HCT116 (cell line): ENCODE measurements at regions not wholly inside any gene's neighbourhood (a gene's known extent, or its start where the extent isn't known, plus 50 kb on each side); places are given as distances from the start of the nearest gene placed in this dataset.

Experiments
- ATAC-seq: fragments of 200-7000 bp; cut with Tn5 transposase; 2 replicates; pipeline ENCODE4 v1.9.1; 2020; ENCODE audit warnings: mild to moderate bottlenecking, moderate library complexity
- BruUV-seq: library from RNA; stranded (reverse); fragments of 400-500 nt; replicated peaks from 2 replicates; lab custom pipeline; 2021; lab: Mats Ljungman, UMichigan
- CTCF ChIA-PET: fragments of 300-600 bp; sonication (Branson Sonifier 250); formaldehyde crosslinking; loops from one replicate; lab custom pipeline; 2021; ENCODE audit warnings: antibody characterized with exemption; lab: Charles Lee
- POLR2A ChIA-PET: fragments of 300-600, 350-600 bp; sonication (Branson Sonifier 250); formaldehyde crosslinking; loops from one replicate; lab custom pipeline; 2021; ENCODE audit warnings: antibody characterized with exemption; lab: Charles Lee
- RAD21 ChIA-PET, 2 experiments: fragments of 300-600 bp; sonication (Branson Sonifier 250); formaldehyde crosslinking; loops; one replicate each; lab custom pipeline; 2023; ENCODE audit warnings: low total read pairs in 2 of 2; ENCODE audit not compliant: uncharacterized antibody in 2 of 2, unreplicated experiment in 2 of 2, low non-redundant PET in 1 of 2; lab: Charles Lee
- DNase-seq: peaks from one replicate; pipeline ENCODE4 v3.0.0-alpha.2; 2010; ENCODE audit warnings: low read depth, low spot score
- H2AFZ ChIP-seq: fragments of 200-600 bp; shearing (Covaris generic), sonication (generic); 2 replicates; pipeline ENCODE4 v1.6.1; 2017; ENCODE audit warnings: low read depth, mixed run types, mixed read lengths, antibody characterized with exemption, low read length; ENCODE audit not compliant: poor library complexity, severe bottlenecking
- H3K27ac ChIP-seq: 2 replicates; pipeline ENCODE4 v1.5.1; 2012; ENCODE audit warnings: low read depth, low read length
- H3K27me3 ChIP-seq: fragments of 200-600 bp; sonication (generic); 2 replicates; pipeline ENCODE4 v1.6.1; 2016; ENCODE audit warnings: mixed run types, low read length, mixed read lengths; ENCODE audit not compliant: insufficient read depth
- H3K36me3 ChIP-seq, 2 experiments: fragments of 200-500 bp in 1 of 2; fragments of 200-600 bp in 1 of 2; sonication (Bioruptor generic) in 1 of 2; sonication (generic) in 1 of 2; 2 replicates each; pipeline versions ENCODE4 v1.5.1 to v1.6.1; 2014 to 2016; ENCODE audit warnings: low read length in 2 of 2, inconsistent platforms in 1 of 2, mixed read lengths in 1 of 2, mixed run types in 1 of 2; ENCODE audit not compliant: insufficient read depth in 2 of 2, control insufficient read depth in 1 of 2
- H3K4me1 ChIP-seq, 2 experiments: fragments of 200-600 bp in 1 of 2; sonication (generic) in 1 of 2; 2 replicates each; pipeline versions ENCODE4 v1.5.1 to v1.6.1; 2012 to 2017; ENCODE audit warnings: low read length in 2 of 2, inconsistent platforms in 1 of 2, mild to moderate bottlenecking in 1 of 2, mixed read lengths in 1 of 2, mixed run types in 1 of 2, moderate library complexity in 1 of 2; ENCODE audit not compliant: insufficient read depth in 2 of 2, control insufficient read depth in 1 of 2
- H3K4me2 ChIP-seq: fragments of 200-600 bp; sonication (generic); 2 replicates; pipeline ENCODE4 v1.6.1; 2017; ENCODE audit warnings: mixed run types, low read length, mixed read lengths
- H3K4me3 ChIP-seq, 2 experiments: fragments of 200-600 bp in 1 of 2; sonication (generic) in 1 of 2; replicated peaks in 1 of 2; 2 replicates each; pipeline ENCODE4 v1.5.1; 2011 to 2016; ENCODE audit warnings: low read length in 2 of 2, control low read depth in 1 of 2, low read depth in 1 of 2, mild to moderate bottlenecking in 1 of 2, mixed read lengths in 1 of 2, mixed run types in 1 of 2
- H3K79me2 ChIP-seq: fragments of 200-600 bp; sonication (generic); 2 replicates; pipeline ENCODE4 v1.6.1; 2017; ENCODE audit warnings: mild to moderate bottlenecking, mixed run types, low read length, moderate library complexity, mixed read lengths; ENCODE audit not compliant: insufficient read depth
- H3K9ac ChIP-seq: fragments of 200-600 bp; sonication (generic); 2 replicates; pipeline ENCODE4 v1.6.1; 2016; ENCODE audit warnings: low read length, mixed read lengths
- H3K9me2 ChIP-seq: fragments of 200-600 bp; sonication (generic), shearing (Covaris generic); 2 replicates; pipeline ENCODE4 v1.6.1; 2017; ENCODE audit warnings: mixed run types, mild to moderate bottlenecking, moderate library complexity; ENCODE audit not compliant: insufficient read depth
- H3K9me3 ChIP-seq, 2 experiments: fragments of 200-500 bp in 1 of 2; fragments of 200-600 bp in 1 of 2; sonication (Bioruptor generic) in 1 of 2; sonication (generic) in 1 of 2; 2 replicates each; pipeline ENCODE4 v1.6.1; 2014 to 2017; ENCODE audit warnings: low read length in 2 of 2, mixed read lengths in 2 of 2, inconsistent platforms in 1 of 2, low read depth in 1 of 2, mild to moderate bottlenecking in 1 of 2, mixed run types in 1 of 2, moderate library complexity in 1 of 2; ENCODE audit not compliant: control insufficient read depth in 1 of 2, insufficient read depth in 1 of 2
- H4K20me1 ChIP-seq: fragments of 200-600 bp; sonication (generic), shearing (Covaris generic); 2 replicates; pipeline ENCODE4 v1.6.1; 2017; ENCODE audit warnings: mixed run types, mild to moderate bottlenecking, moderate library complexity; ENCODE audit not compliant: insufficient read depth
- ATF3 ChIP-seq: IDR thresholded peaks from 2 replicates; pipeline ENCODE4 v1.6.1; 2012
- CBX3 ChIP-seq: IDR thresholded peaks from 2 replicates; pipeline ENCODE4 v1.6.1; 2012; ENCODE audit warnings: low read depth
- CEBPB ChIP-seq: IDR thresholded peaks from 2 replicates; pipeline ENCODE4 v1.6.1; 2012; ENCODE audit warnings: low read depth
- CTCF ChIP-seq, 3 experiments: fragments of 200-600 bp in 1 of 3; sonication (generic) in 1 of 3; IDR thresholded peaks in 2 of 3; conservative IDR thresholded peaks in 1 of 3; 2 replicates each; pipeline ENCODE4 v1.5.1; 2012 to 2017; ENCODE audit warnings: low read depth in 2 of 3, low read length in 2 of 3, antibody characterized with exemption in 1 of 3, borderline replicate concordance in 1 of 3, control low read depth in 1 of 3, mild to moderate bottlenecking in 1 of 3, mixed read lengths in 1 of 3, mixed run types in 1 of 3, moderate library complexity in 1 of 3; ENCODE audit not compliant: insufficient read depth in 1 of 3
- EGR1 ChIP-seq: IDR thresholded peaks from 2 replicates; pipeline ENCODE4 v1.6.1; 2012; ENCODE audit warnings: low read depth
- ELF1 ChIP-seq: IDR thresholded peaks from 2 replicates; pipeline ENCODE4 v1.6.1; 2012; ENCODE audit warnings: low read depth, borderline replicate concordance
- POLR2A ChIP-seq: IDR thresholded peaks from 2 replicates; pipeline ENCODE4 v1.7.0; 2011; ENCODE audit warnings: borderline replicate concordance; ENCODE audit not compliant: insufficient read depth, insufficient read length; ENCODE audit errors: extremely low read depth
- POLR2AphosphoS5 ChIP-seq: IDR thresholded peaks from 2 replicates; pipeline ENCODE4 v1.6.1; 2011; ENCODE audit warnings: mild to moderate bottlenecking, low read depth, low read length, moderate library complexity
- TCF7L2 ChIP-seq: IDR thresholded peaks from 2 replicates; pipeline ENCODE4 v1.7.0; 2011; ENCODE audit warnings: borderline replicate concordance, inconsistent platforms; ENCODE audit not compliant: insufficient read depth, insufficient read length; ENCODE audit errors: extremely low read depth
- YY1 ChIP-seq: IDR thresholded peaks from 2 replicates; pipeline ENCODE4 v1.6.1; 2011; ENCODE audit warnings: low read length, low read depth, moderate library complexity, mild to moderate bottlenecking; ENCODE audit not compliant: insufficient replicate concordance; ENCODE audit errors: extremely low read depth
- ZBTB33 ChIP-seq: IDR thresholded peaks from 2 replicates; pipeline ENCODE4 v1.6.1; 2011; ENCODE audit warnings: mild to moderate bottlenecking, low read length, moderate library complexity; ENCODE audit not compliant: insufficient replicate concordance; ENCODE audit errors: extremely low read depth
- ZFX ChIP-seq: fragments of 450-650 bp; IDR thresholded peaks from 2 replicates; pipeline ENCODE4 v1.6.1; 2017
- intact Hi-C: fragments of 100-400 bp; cut with micrococcal nuclease; formaldehyde crosslinking; loops from 2 replicates; pipeline ENCODE4 v1.10.0; 2022

GRCh38 chr15:69801144-69801543 is 296.6 kb downstream of the TLE3 start:
- POLR2A ChIA-PET, result no interaction called here
- no peak for DNase-seq
- Histone ChIP-seq H3K4me1 (peaks cover 0 to 5% of the 10 kb centered on the region in 2 experiments; a peak in 1 of 4 replicates), H3K27ac (no peak overlapping the region), H3K79me2 (no peaks in the 10 kb centered on the region), H2AFZ (no peak overlapping the region), H4K20me1 (no peaks in the 10 kb centered on the region), H3K27me3 (no peaks in the 10 kb centered on the region; the same call in 1 of the 2 replicates), H3K4me3 (no peak overlapping the region)
- BruUV-seq, result no TSS peak
- RAD21 ChIA-PET, result no interaction called here
- TF ChIP-seq ZBTB33 (no peak), POLR2AphosphoS5 (no peak), ATF3 (no peak), CEBPB (no peak), EGR1 (no peak), CBX3 (no peak), ZFX (no peak), POLR2A (no peak), ELF1 (no peak), CTCF (IDR thresholded peaks at IDR 0.05 in 2 of 3, conservative IDR thresholded peaks at IDR 0.05 in 1 of 3; ENCODE audit: borderline replicate concordance in 1 of 3, insufficient read depth in 1 of 3, low read depth in 2 of 3, low read length in 2 of 3) (no peak), YY1 (no peak), TCF7L2 (no peak)
- TF ChIP-seq, all 23 proteins: peak for 0
- no peaks in the 10 kb centered on the region for H3K9me2 ChIP-seq
- H3K9ac ChIP-seq, result no peak overlapping the region
- no peaks in the 10 kb centered on the region for H3K9me3 ChIP-seq
- no peak for ATAC-seq
- intact Hi-C loops, result no loop called here
- CTCF ChIA-PET, result no interaction called here
- H3K4me2 ChIP-seq, result no peak overlapping the region
- H3K36me3 ChIP-seq, result no peaks in the 10 kb centered on the region
